Neural cell (in vitro differentiated cells): ENCODE measurements at regions not wholly inside any gene's neighbourhood (a gene's known extent, or its start where the extent isn't known, plus 50 kb on each side); places are given as distances from the start of the nearest gene placed in this dataset.

ENCODE experiments used
- CTCF ChIP-seq: fragments of 450-650 bp; IDR thresholded peaks from 2 replicates; pipeline ENCODE4 v1.5.1; 2014; ENCODE audit warnings: antibody characterized with exemption, mild to moderate bottlenecking, moderate library complexity; ENCODE audit not compliant: poor library complexity, severe bottlenecking
- EP300 ChIP-seq: fragments of 450-650 bp; conservative IDR thresholded peaks from 2 replicates; pipeline ENCODE4 v1.6.1; 2014; ENCODE audit warnings: antibody characterized with exemption, mild to moderate bottlenecking, moderate library complexity; ENCODE audit not compliant: poor library complexity, severe bottlenecking
- EZH2 ChIP-seq: fragments of 200-600, 300-800 bp; shearing (Covaris generic), sonication (generic); IDR thresholded peaks from 2 replicates; pipeline ENCODE4 v1.6.1; 2014; ENCODE audit warnings: antibody characterized with exemption, low read length, borderline replicate concordance, mild to moderate bottlenecking; ENCODE audit not compliant: insufficient read depth, poor library complexity, severe bottlenecking
- MXI1 ChIP-seq: fragments of 450-650 bp; conservative IDR thresholded peaks from 2 replicates; pipeline ENCODE4 v1.6.1; 2014; ENCODE audit warnings: antibody characterized with exemption, mild to moderate bottlenecking; ENCODE audit not compliant: poor library complexity, severe bottlenecking
- POLR2AphosphoS5 ChIP-seq: IDR thresholded peaks from 2 replicates; pipeline ENCODE4 v1.6.1; 2012
- RAD21 ChIP-seq: fragments of 450-650 bp; conservative IDR thresholded peaks from 2 replicates; pipeline ENCODE4 v1.6.1; 2014; ENCODE audit warnings: antibody characterized with exemption, mild to moderate bottlenecking, moderate library complexity
- REST ChIP-seq: IDR thresholded peaks from 2 replicates; pipeline ENCODE4 v1.6.1; 2012; ENCODE audit warnings: borderline replicate concordance
- SMC3 ChIP-seq: fragments of 450-650 bp; conservative IDR thresholded peaks from 2 replicates; pipeline ENCODE4 v1.6.1; 2014; ENCODE audit warnings: antibody characterized with exemption, mild to moderate bottlenecking, moderate library complexity; ENCODE audit not compliant: poor library complexity
- TAF1 ChIP-seq: IDR thresholded peaks from 2 replicates; pipeline ENCODE4 v1.6.1; 2012; ENCODE audit warnings: low read depth

DNA sequence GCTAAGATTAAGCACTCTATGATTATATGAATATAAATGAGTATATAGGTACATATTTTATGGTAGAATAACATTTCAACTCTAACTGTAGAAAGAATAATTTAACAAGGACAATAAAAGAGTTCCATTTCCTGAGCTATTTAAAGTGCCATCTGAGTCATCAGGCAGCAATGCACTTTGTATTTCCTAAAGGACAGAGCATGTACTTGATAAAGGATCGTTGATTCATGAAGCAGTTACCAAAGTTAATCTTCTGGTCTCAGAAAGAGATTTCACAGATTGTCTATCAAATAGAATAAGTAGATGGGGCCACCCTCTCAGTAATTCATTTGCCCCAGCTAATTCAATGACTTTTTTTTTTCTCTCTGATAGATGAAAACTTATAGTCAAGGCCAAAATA is 747.8 kb downstream of the CDH18 start:
- TF ChIP-seq RAD21 = no peak
- TF ChIP-seq POLR2AphosphoS5 = no peak
- TF ChIP-seq CTCF = no peak
- no peak for TF ChIP-seq REST
- no peak for TF ChIP-seq EZH2
- TF ChIP-seq EP300 = no peak
- TF ChIP-seq TAF1 = no peak
- TF ChIP-seq SMC3 = no peak
- no peak for TF ChIP-seq MXI1
